ENCODE measurements at regions not wholly inside any gene's neighbourhood (a gene's known extent, or its start where the extent isn't known, plus 50 kb on each side); places are given as distances from the start of the nearest gene placed in this dataset.
"Not testable (repeated sequence)": the region's sequence is repeated elsewhere in the genome, so short reads cannot be mapped to it uniquely, and the experiment has no call there.

GRCh38 chr2:35787302-35788031 is 568.1 kb upstream of the CRIM1 start:
- no peak for DNase-seq

GRCh38 chr2:35785564-35785963 is 570.0 kb upstream of the CRIM1 start:
- no peak for DNase-seq

DNA sequence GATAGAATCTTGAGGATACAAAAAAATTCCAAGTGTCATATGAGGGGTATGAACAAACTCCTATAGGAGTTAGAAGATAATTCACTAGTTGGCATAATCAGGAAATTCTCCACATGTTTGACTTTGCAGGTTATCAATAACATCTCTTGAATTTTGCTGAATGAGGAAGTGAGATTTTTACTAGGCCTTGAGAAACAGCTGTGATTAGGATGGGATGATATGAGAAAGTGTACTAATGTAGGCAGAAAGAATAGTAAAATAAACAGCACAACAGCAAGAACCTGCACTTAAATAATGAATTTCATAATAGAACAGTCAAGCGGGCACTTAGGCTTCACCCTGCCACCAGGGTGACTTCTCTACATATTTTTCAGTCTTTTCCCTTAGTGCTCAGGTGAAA is 570.8 kb upstream of the CRIM1 start:
- no peak for DNase-seq

DNA sequence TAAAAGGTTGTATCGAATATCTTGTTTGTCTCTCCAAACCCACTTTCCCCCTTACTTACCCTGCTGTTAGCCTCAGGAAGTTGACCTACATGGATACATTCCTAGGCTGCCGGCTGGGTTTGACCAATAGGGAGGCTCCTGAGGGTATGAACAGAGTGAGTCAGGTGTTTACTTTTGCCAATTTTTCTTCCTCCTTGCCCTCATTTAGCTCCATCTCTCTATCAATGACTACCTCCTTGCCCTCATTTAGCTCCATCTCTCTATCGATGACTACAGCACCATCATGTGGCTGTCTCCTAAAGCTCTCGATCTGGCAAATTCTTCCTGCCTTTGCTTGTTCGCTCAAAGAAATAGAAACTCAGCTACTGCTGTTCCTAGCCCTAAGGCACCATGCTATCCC is 571.9 kb upstream of the CRIM1 start:
- no peak for DNase-seq

DNA sequence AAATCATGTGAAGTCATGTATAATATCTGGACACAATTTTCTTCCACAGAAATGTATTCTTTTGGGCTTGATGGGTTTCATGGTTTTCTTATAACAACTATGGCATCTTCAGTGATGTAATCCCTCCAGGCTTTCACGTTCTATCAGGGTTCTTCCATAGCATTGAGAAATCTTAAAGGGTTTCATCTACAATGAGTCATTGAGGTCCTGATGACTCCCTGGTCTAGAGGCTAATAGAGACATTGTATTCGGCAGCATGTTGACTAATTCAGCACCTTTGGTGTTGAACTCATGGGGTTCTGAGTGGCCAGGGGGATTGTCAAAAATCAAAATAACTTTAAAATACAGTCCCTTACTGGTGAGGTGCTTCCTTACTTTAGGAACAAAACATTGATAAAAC is 614.0 kb upstream of the CRIM1 start:
- DNase-seq, result no peak

- no peak for DNase-seq
These were observed 623.9 kb upstream of the CRIM1 start for GRCh38 chr2:35731674-35732073.

DNA sequence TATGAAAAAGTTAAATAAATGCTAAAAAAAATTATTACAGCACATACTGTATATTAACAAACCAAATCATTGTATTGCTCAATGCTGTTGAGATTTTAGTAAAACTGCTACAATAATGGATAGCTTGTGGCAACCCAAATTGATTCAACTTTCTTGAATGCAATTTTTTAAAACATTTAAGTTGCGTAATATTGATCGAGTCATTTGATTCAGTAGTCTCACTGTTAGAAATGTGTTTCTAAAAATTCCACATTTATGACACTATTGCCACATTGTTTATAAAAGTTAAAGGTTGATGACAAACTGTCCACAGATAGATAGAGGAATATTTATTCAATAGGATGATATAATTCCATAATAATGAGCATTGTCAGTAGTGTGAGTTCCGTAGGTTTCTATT is 640.7 kb upstream of the CRIM1 start:
- DNase-seq, result no peak

GRCh38 chr2:35708411-35708923 is 647.1 kb upstream of the CRIM1 start:
- DNase-seq, result no peak

DNA sequence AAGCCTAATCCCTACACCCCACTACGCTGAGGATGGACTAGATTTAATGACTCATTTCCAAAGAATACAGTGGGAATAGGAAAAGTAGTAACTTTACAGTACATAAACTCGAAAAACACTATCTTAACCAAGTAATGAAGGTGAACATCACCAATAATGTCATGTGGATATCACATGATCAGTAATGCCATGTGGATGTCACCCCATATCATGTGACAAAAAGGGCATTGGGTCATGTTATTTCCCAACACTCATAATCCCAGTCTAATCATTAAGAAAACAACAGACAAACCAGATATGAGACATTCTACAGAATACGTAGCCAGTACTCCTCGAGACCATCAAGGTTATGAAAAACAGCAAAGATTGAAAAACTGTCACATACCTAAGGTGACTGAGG is 667.3 kb upstream of the CRIM1 start:
- DNase-seq, result no peak

DNA sequence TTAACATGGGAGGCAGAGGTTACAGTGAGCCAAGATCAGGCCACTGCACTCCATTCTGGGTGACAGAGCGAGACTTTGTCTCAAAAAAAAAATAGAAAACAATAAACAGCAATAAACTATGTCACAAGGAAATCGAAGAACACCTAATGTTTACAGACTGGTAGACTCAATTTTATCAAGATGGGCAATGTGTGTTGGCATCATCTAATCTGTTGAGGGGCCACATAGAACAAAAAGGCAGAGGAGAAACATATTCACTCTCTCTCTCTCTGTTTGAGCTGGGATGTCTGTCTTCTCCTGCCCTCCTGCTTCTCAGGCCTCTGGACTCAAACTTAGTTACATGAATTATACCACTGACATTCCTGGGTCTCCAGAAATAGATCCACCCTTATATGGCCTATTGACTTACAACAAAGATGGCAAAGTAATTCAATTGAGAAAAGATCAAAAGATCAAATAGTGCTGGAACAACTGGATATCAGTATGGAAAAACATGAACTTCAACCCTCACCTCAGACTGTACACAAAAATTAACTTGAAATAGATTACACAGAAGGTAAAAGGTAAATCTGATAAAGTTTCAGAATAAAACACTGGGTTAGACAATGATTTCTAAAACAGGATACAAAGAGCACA is 703.8 kb upstream of the CRIM1 start:
- DNase-seq, result no peak

DNA sequence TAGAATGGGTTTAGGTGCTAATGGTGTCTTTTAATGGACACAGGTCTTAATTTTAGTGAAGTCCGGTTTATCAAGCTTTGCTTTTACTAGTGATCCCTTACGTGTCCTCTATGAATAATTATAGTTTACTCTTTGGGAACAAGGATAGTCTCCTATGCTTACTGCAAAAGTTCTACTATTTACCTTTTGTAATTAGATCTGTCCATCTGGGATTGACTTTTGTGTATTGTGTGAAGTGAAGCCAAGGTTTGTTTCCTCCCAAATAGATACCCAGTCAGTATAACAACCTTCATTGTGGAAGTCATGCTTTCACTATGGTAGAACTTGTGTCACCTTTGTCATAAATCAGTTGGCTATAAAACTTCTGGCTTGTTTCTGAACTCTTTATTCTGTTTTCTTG is 740.9 kb upstream of the CRIM1 start:
- no peak for DNase-seq

GRCh38 chr2:35606394-35606793 is 749.2 kb upstream of the CRIM1 start:
- DNase-seq, result no peak

DNA sequence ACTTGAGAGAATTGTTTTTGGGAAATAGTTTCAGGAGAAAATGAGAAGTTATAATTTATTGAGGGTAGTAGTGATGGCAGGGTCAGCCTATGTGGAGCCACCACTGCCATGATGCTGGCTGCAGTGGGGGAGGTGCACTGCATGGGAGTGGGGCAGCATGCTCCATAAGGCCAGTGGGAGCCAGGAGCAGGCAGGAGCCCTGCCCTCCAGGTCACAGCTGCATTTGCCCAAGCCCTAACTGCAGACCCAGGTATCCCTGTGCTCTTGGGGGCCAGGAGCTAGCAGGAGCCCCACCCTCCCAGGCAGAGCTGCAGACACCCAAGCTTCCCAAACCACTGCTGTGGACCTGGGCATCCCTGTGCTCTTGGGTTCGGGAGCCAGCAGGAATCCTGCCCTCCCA is 757.3 kb upstream of the CRIM1 start:
- no peak for DNase-seq

DNA sequence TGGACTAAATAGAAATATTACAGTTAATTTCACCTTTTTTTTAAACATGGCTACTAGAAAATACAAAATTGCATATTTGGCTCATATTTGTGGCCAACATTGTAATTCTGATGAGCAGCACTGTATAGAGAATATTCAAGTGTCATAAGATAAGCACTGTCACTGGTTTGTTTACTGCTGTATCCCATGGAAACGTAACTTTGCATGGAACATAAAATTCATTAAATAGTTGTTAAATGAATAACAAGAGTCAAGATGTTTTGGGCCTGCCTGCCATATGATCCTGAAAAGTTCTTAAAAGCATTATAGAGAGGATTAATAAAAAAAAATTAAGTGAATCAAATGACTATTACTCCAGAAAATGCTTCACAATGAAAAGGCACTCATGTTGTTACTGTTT is 763.7 kb upstream of the CRIM1 start:
- DNase-seq, result no peak

- no peak for DNase-seq
These were observed 769.6 kb upstream of the CRIM1 start for GRCh38 chr2:35585972-35586371.

DNA sequence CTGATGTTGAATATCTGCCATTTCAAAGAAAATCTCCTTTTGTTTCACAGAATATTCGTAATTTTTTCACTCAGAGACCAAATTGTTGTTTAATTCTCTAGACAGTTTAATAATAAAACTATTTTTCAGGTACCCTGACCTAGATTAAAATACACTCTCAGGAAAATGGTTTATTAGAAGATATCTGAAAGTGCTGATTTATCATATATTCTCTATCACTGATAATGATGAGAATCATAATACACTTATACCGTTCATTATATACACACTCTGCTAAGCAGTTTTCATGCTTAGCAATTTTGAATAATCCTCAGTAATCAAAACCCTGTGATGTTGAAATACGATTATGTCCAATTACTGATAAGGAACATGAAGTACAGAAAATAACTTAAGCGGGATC is 772.9 kb upstream of the CRIM1 start:
- no peak for DNase-seq

- no peak for DNase-seq
These were observed 774.6 kb upstream of the CRIM1 start for GRCh38 chr2:35580956-35581355.

DNA sequence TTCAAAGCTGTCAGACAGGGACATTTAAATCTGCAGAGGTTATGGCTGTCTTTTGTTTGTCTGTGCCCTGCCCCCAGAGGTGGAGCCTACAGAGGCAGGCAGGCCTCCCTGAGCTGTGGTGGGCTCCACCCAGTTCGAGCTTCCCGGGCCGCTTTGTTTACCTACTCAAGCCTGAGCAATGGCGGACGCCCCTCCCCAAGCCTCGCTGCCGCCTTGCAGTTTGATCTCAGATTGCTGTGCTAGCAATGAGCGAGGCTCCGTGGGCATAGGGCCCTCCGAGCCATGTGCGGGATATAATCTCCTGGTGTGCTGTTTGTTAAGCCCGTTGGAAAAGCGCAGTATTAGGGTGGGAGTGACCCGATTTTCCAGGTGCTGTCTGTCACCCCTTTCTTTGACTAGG is 787.0 kb upstream of the CRIM1 start:
- DNase-seq, result not testable (repeated sequence)

DNA sequence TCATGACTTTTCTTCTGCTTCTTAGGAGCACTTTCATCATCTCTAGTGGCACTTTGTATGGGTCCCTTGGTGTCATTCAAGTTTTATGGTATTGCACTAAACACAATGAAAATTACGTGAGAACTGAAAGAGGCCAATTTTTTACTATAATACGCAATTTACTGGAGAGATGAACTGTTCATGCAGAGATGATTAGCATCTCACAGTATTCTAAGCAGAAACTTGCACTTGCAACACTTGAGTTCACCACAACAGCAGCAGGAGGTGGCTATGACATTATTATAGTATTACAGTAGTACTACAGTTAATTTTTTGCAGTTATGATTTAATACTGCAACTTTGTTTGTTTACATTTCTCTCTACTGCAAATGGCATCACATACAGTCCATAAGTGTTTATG is 793.1 kb upstream of the CRIM1 start:
- DNase-seq, result no peak

DNA sequence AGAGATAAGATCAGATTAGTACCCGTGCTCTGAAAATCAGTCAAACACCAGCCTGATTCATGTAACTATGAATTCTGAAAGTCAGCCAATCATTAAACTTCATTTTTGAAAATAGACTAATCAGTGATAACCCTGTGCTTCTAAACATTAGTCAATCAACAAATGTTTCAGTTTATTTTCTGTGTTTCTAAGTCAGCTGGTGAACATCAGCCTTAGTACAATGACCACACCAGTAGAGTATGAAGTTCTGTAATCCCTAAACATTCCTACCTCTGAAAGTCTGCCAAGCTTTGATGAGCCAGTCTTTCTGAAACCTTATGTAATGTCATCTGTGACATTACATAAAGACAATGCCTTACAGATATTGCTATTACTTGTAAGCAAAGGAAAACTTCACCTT is 807.4 kb upstream of the CRIM1 start:
- DNase-seq, result no peak

DNA sequence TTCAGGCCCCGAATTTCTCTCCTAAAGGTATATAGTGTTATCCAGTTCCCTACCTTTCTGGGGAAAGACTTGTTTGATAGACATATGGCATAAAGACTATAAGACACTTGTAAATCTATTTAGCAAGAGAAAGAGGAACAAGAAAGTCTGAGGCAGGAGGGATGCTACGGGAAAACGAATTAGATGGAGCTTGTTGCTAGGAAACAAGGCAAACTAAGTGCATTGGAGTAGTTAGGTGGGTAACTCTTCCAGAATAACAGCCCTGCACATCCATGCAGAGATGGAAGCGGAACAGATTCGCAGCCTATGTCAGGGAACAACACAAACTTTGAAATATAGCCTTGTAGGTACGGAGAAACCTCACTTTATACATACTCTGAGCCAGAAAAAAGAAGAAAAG is 810.3 kb upstream of the CRIM1 start:
- no peak for DNase-seq

DNA sequence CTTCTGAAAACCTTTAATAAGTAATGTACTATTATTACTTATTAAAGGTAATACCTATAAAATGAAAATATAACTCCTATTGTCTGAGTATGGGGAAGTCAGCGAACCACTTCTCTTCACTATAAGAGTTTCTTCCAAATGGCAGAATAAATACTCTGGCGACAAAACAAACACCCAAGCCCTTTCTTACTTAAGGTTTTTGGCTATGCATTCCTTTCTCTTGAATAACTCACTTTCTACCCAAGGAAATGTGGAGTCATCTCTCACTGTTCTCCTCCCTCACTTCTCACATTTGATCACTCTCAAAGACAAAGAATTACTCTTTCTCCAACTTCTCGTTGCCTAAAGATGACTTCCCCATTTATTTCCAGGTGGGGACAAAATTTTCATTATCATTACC is 816.8 kb upstream of the CRIM1 start:
- DNase-seq, result no peak

- DNase-seq, result no peak
These were observed 824.9 kb upstream of the CRIM1 start for GRCh38 chr2:35530615-35531135.

- no peak for DNase-seq
These were observed 828.8 kb upstream of the CRIM1 start for GRCh38 chr2:35526741-35527140.

DNA sequence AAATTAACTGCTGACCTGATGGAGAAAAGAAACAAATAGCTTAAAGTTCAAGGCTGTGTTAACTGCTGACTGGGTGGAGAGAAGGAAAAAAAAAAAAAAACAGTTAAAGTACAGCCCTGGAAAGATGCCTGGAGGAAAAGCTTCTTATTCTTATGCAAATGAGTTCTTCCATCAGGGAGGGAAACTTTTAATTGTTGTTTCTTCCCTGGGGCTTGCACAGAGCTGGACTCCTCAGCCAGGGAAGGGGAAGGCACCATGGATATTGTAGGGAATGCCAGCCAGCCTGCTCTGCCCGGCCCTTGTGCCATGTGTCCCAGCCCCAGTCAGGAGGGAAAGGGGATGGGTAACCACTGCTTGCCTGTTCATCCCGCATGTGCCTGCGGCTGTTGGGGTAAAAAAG is 833.1 kb upstream of the CRIM1 start:
- no peak for DNase-seq

Measured in CD4-positive, alpha-beta T cell treated with Interleukin-17A for 1 hour (primary cell).